Body of pancreas (tissue), 4 donors: ENCODE measurements at regions not wholly inside any gene's neighbourhood (a gene's known extent, or its start where the extent isn't known, plus 50 kb on each side); places are given as distances from the start of the nearest gene placed in this dataset.
A peak's percentile ranks its signal among the peaks of the same experiment; 100 is the strongest.

ENCODE experiments used
- ATAC-seq: fragments of 150-250 bp; one replicate; pipeline ENCODE4 v1.9.1; 2016
- DNase-seq, 4 donors: peaks; one replicate each; pipeline ENCODE4 v3.0.0-alpha.2; 2019
- H3K27ac ChIP-seq, 4 donors: fragments of 200-600 bp; sonication (generic); 1 replicate in 3 of 4; 2 replicates in 1 of 4; pipeline versions ENCODE4 v1.5.1 to v1.6.1; 2016 to 2019; ENCODE audit warnings: mild to moderate bottlenecking in 1 of 4, mixed read lengths in 1 of 4, moderate library complexity in 1 of 4
- H3K27me3 ChIP-seq, 2 donors: fragments of 200-600 bp; sonication (generic); one replicate each; pipeline ENCODE4 v1.6.0; 2016; ENCODE audit warnings: mild to moderate bottlenecking in 1 of 2
- H3K36me3 ChIP-seq, 2 donors: fragments of 200-600 bp; sonication (generic); replicated peaks in 1 of 2; 2 replicates each; pipeline ENCODE4 v1.5.1; 2016; ENCODE audit warnings: low read depth in 2 of 2; ENCODE audit not compliant: insufficient read depth in 1 of 2
- H3K4me1 ChIP-seq: fragments of 200-600 bp; sonication (generic); one replicate; pipeline ENCODE4 v1.6.0; 2016
- H3K4me3 ChIP-seq, 2 donors: fragments of 200-600 bp; sonication (generic); 1 replicate in 1 of 2; 2 replicates in 1 of 2; pipeline ENCODE4 v1.5.1; 2016 to 2019
- H3K9me3 ChIP-seq, 3 donors: fragments of 200-600 bp; sonication (generic); 1 replicate in 2 of 3; 2 replicates in 1 of 3; pipeline ENCODE4 v1.5.1; 2016
- CTCF ChIP-seq, 7 experiments: fragments of 450-650 bp in 4 of 7; fragments of 200-600 bp in 3 of 7; sonication (generic) in 3 of 7; IDR thresholded peaks; one replicate each; pipeline ENCODE4 v1.5.1; 2016 to 2019; ENCODE audit warnings: antibody characterized with exemption in 7 of 7
- POLR2A ChIP-seq, 3 donors: fragments of 450-650 bp; IDR thresholded peaks; one replicate each; pipeline ENCODE4 v1.6.1; 2016; ENCODE audit warnings: antibody characterized with exemption in 3 of 3, mild to moderate bottlenecking in 2 of 3
- whole genome bisulfite sequencing, 2 donors: methylation state at CpG; one replicate each; pipeline ENCODE4 v1.1.5; 2017; 5-methylcytosine and 5-hydroxymethylcytosine counted together
- intact Hi-C: fragments of 100-400 bp; cut with DNase I; formaldehyde crosslinking; loops from one replicate; pipeline ENCODE4 v1.15.1; 2023

GRCh38 chr21:35705888-35706287, 354.4 kb downstream of the SETD4 start:
- WGBS, 2 donors = 88 to 93% methylated on average over 1 of the region's 1 CpG
- ATAC-seq = peak; percentile 7
- H3K27ac ChIP-seq = peak overlapping the region; percentile 84 to 90 (median 84)

GRCh38 chr21:35705237-35705887, 355.0 kb downstream of the SETD4 start:
- Histone ChIP-seq H3K27me3 (no peaks in the 10 kb centered on the region), H3K4me3 (no peak overlapping the region), H3K36me3 (no peaks in the 10 kb centered on the region), H3K4me1 (peaks cover 37% of the 10 kb centered on the region), H3K9me3 (no peaks in the 10 kb centered on the region), H3K27ac (peak overlapping the region; percentile 84 to 90 (median 84))
- DNase-seq = peak; percentile 39 to 78 (median 44)
- intact Hi-C loops = no loop called here
- 37 to 42% methylated on average over 2 of the region's 2 CpGs for WGBS, 2 donors
- no peak for TF ChIP-seq POLR2A (IDR thresholded peaks at IDR 0.05)
- TF ChIP-seq CTCF (IDR thresholded peaks at IDR 0.05) = no peak
- ATAC-seq = peak; percentile 98

More at GRCh38 chr21:35705888-35706287, 354.4 kb downstream of the SETD4 start:
- Histone ChIP-seq H3K4me1 (peaks cover 37% of the 10 kb centered on the region), H3K9me3 (no peaks in the 10 kb centered on the region), H3K36me3 (no peaks in the 10 kb centered on the region), H3K27me3 (no peaks in the 10 kb centered on the region), H3K4me3 (no peak overlapping the region)
- peak in 3 of 4 donors; percentile 17 to 24 (median 21) for DNase-seq
- TF ChIP-seq CTCF (IDR thresholded peaks at IDR 0.05) (peak in 2 of 7 experiments; percentile 15 to 18), POLR2A (IDR thresholded peaks at IDR 0.05) (no peak)
- intact Hi-C loops = no loop called here

GRCh38 chr21:35703704-35704103, 356.6 kb downstream of the SETD4 start:
- ATAC-seq (no peak), DNase-seq (no peak)
- H3K27me3 ChIP-seq = no peaks in the 10 kb centered on the region
- 94 to 95% methylated on average over 1 of the region's 1 CpG for WGBS, 2 donors
- TF ChIP-seq CTCF (IDR thresholded peaks at IDR 0.05) = no peak
- TF ChIP-seq POLR2A (IDR thresholded peaks at IDR 0.05) = no peak
- H3K4me1 ChIP-seq = peaks cover 35% of the 10 kb centered on the region
- intact Hi-C loops = no loop called here
- peak overlapping the region in 2 of 4 donors; percentile 85 to 90 for H3K27ac ChIP-seq
- no peaks in the 10 kb centered on the region for H3K9me3 ChIP-seq
- H3K36me3 ChIP-seq = no peaks in the 10 kb centered on the region
- no peak overlapping the region for H3K4me3 ChIP-seq

DNA sequence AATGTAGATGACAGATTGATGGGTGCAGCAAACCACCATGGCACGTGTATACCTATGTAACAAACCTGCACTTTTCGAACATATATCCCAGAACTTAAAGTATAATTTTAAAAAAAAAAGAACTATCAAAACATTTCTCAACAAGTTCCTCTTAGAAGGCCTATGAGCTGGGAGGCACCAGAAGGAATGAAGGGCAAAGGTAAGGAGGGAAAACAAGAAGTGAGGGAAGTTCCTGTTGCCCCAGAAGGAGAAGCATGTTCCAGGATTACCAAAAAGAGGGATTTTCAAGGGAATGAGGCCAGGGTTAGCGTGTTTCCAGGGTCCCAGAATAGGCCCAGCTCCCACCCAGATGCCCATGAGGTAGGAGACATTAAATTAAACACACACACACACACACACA, 361.0 kb downstream of the SETD4 start:
- TF ChIP-seq POLR2A (IDR thresholded peaks at IDR 0.05) (no peak), CTCF (IDR thresholded peaks at IDR 0.05) (no peak)
- H3K27me3 ChIP-seq = no peaks in the 10 kb centered on the region
- DNase-seq (no peak), ATAC-seq (no peak)
- no peaks in the 10 kb centered on the region for H3K9me3 ChIP-seq
- 87 to 93% methylated on average over 3 of the region's 3 CpGs for WGBS, 2 donors
- H3K4me3 ChIP-seq = no peak overlapping the region
- H3K36me3 ChIP-seq = no peaks in the 10 kb centered on the region
- no peak overlapping the region for H3K27ac ChIP-seq
- intact Hi-C loops = no loop called here
- peaks cover 36% of the 10 kb centered on the region for H3K4me1 ChIP-seq

DNA sequence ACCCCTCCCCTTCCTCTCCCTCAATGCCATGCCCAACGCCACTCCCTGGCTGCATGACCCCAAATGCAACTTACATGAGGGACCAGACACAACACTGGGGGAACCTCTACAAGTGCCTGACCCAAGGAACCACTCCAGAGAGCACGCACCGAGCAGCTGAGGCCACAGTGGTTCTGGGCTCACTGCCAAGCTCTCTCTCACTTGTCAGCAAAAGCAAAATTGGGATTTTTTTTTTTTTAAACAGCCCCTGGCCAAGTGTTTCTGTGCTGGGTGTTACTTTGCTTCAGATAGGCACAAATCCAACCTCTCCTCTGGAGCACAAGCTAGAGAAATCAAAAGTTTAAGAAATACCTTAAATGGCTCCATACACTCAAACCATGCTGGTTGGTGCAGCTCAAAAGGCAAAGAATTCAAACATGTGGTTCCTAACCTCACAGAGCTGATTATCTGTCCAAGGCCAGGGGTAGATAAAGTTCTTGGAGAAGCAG, 363.0 kb downstream of the SETD4 start:
- H3K36me3 ChIP-seq = no peaks in the 10 kb centered on the region
- peaks cover 22% of the 10 kb centered on the region for H3K4me1 ChIP-seq
- 0 to 13% methylated on average over 3 of the region's 3 CpGs for WGBS, 2 donors
- H3K27ac ChIP-seq = peak overlapping the region in 3 of 4 donors; percentile 28 to 71 (median 64)
- TF ChIP-seq CTCF (IDR thresholded peaks at IDR 0.05) = no peak
- no peak for TF ChIP-seq POLR2A (IDR thresholded peaks at IDR 0.05)
- ATAC-seq (peak; percentile 85), DNase-seq (peak; percentile 85 to 94 (median 91))
- H3K4me3 ChIP-seq = no peak overlapping the region
- H3K9me3 ChIP-seq = no peaks in the 10 kb centered on the region
- intact Hi-C loops = no loop called here
- no peaks in the 10 kb centered on the region for H3K27me3 ChIP-seq
